OCI-LY1 (cell line): ENCODE measurements at regions not wholly inside any gene's neighbourhood (a gene's known extent, or its start where the extent isn't known, plus 50 kb on each side); places are given as distances from the start of the nearest gene placed in this dataset.

ENCODE experiments used
- H2AFZ ChIP-seq: fragments of 200-600 bp; sonication (generic), shearing (Covaris generic); 2 replicates; pipeline ENCODE4 v1.6.0; 2014; ENCODE audit warnings: antibody characterized with exemption, mild to moderate bottlenecking, low read length
- H3F3A ChIP-seq: fragments of 200-600 bp; sonication (generic), shearing (Covaris generic); 2 replicates; pipeline ENCODE4 v1.6.0; 2014; ENCODE audit warnings: mild to moderate bottlenecking, antibody characterized with exemption, low read length, moderate library complexity; ENCODE audit not compliant: insufficient read depth
- H3K27ac ChIP-seq: fragments of 200-600 bp; sonication (generic); 2 replicates; pipeline ENCODE4 v1.5.1; 2014; ENCODE audit warnings: low read length, mixed run types, mild to moderate bottlenecking, low read depth; ENCODE audit not compliant: poor library complexity, severe bottlenecking
- H3K27me3 ChIP-seq: fragments of 200-600 bp; sonication (generic); 2 replicates; pipeline ENCODE4 v1.6.0; 2014; ENCODE audit warnings: antibody characterized with exemption, mild to moderate bottlenecking, low read length, moderate library complexity; ENCODE audit not compliant: insufficient read depth
- H3K36me3 ChIP-seq: fragments of 200-600 bp; sonication (generic); 2 replicates; pipeline ENCODE4 v1.6.1; 2014; ENCODE audit warnings: mild to moderate bottlenecking, antibody characterized with exemption, low read length, moderate library complexity, mixed read lengths; ENCODE audit not compliant: insufficient read depth
- H3K4me1 ChIP-seq: fragments of 200-600 bp; sonication (generic); 2 replicates; pipeline ENCODE4 v1.5.1; 2014; ENCODE audit warnings: mild to moderate bottlenecking, low read length, moderate library complexity; ENCODE audit not compliant: insufficient read depth, severe bottlenecking
- H3K4me2 ChIP-seq: fragments of 200-600 bp; sonication (generic), shearing (Covaris generic); 2 replicates; pipeline ENCODE4 v1.6.1; 2014; ENCODE audit warnings: low read length
- H3K4me3 ChIP-seq: fragments of 200-600 bp; sonication (generic); 2 replicates; pipeline ENCODE4 v1.5.1; 2014; ENCODE audit warnings: low read length, low read depth, mild to moderate bottlenecking, mixed read lengths; ENCODE audit not compliant: poor library complexity, severe bottlenecking
- H3K79me2 ChIP-seq: fragments of 200-600 bp; shearing (Covaris generic); 2 replicates; pipeline ENCODE4 v1.6.1; 2016; ENCODE audit warnings: mixed run types, low read length, mixed read lengths; ENCODE audit not compliant: insufficient read depth
- H3K9ac ChIP-seq: fragments of 200-600 bp; sonication (generic), shearing (Covaris generic); 2 replicates; pipeline ENCODE4 v1.6.1; 2014; ENCODE audit warnings: mild to moderate bottlenecking, low read length, mixed read lengths
- H3K9me2 ChIP-seq: fragments of 200-600 bp; sonication (generic), shearing (Covaris generic); 2 replicates; pipeline ENCODE4 v1.6.1; 2014; ENCODE audit warnings: low read depth, mild to moderate bottlenecking, low read length, mixed read lengths
- H3K9me3 ChIP-seq: fragments of 200-600 bp; shearing (Covaris generic); 2 replicates; pipeline ENCODE4 v1.6.1; 2014; ENCODE audit warnings: low read length, mixed read lengths
- H4K20me1 ChIP-seq: fragments of 200-600 bp; sonication (generic), shearing (Covaris generic); 2 replicates; pipeline ENCODE4 v1.6.0; 2016; ENCODE audit warnings: mild to moderate bottlenecking, low read length; ENCODE audit not compliant: insufficient read depth
- EZH2 ChIP-seq: fragments of 200-600 bp; sonication (generic), shearing (Covaris generic); IDR thresholded peaks from 2 replicates; pipeline ENCODE4 v1.8.0; 2017; ENCODE audit warnings: borderline replicate concordance, mixed run types, mild to moderate bottlenecking, antibody characterized with exemption, low read length, moderate library complexity, mixed read lengths
- TF ChIP-seq, protein P1 (sequence below): fragments of 200-600 bp; sonication (generic), shearing (Covaris generic); IDR thresholded peaks from 2 replicates; pipeline ENCODE4 v1.5.1; 2017; ENCODE audit warnings: mild to moderate bottlenecking, antibody characterized with exemption, low read length, moderate library complexity, mixed read lengths

DNA sequence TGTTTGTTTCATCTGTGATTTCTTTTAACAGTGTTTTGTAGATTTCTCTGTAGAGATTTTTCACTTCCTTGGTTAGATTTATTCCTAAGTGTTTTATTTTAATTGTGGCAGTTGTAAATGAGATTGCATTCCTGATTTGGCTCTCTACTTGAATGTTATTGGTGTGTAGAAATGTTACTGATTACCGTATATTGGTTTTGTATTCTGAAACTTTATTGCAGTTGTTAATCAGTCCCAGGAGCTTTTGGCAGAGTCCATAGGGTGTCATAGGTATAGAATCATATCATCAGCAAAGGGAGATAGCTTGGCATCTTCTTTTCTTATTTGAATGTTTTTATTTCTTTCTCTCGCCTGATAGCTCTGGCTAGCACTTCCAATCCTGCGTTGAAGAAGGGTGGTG, 1386.7 kb downstream of the SLITRK5 start:
- Histone ChIP-seq H3K4me1 (no peaks in the 10 kb centered on the region), H3K9ac (no peak overlapping the region), H4K20me1 (no peaks in the 10 kb centered on the region), H3K36me3 (no peaks in the 10 kb centered on the region), H3K79me2 (no peaks in the 10 kb centered on the region), H3K4me2 (no peak overlapping the region), H2AFZ (no peak overlapping the region), H3F3A (no peaks in the 10 kb centered on the region), H3K9me3 (no peaks in the 10 kb centered on the region), H3K27me3 (no peaks in the 10 kb centered on the region), H3K27ac (no peak overlapping the region), H3K4me3 (no peak overlapping the region), H3K9me2 (no peaks in the 10 kb centered on the region)
- no peak for TF ChIP-seq EZH2
- TF ChIP-seq, protein P1, sequence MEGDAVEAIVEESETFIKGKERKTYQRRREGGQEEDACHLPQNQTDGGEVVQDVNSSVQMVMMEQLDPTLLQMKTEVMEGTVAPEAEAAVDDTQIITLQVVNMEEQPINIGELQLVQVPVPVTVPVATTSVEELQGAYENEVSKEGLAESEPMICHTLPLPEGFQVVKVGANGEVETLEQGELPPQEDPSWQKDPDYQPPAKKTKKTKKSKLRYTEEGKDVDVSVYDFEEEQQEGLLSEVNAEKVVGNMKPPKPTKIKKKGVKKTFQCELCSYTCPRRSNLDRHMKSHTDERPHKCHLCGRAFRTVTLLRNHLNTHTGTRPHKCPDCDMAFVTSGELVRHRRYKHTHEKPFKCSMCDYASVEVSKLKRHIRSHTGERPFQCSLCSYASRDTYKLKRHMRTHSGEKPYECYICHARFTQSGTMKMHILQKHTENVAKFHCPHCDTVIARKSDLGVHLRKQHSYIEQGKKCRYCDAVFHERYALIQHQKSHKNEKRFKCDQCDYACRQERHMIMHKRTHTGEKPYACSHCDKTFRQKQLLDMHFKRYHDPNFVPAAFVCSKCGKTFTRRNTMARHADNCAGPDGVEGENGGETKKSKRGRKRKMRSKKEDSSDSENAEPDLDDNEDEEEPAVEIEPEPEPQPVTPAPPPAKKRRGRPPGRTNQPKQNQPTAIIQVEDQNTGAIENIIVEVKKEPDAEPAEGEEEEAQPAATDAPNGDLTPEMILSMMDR, result no peak

DNA sequence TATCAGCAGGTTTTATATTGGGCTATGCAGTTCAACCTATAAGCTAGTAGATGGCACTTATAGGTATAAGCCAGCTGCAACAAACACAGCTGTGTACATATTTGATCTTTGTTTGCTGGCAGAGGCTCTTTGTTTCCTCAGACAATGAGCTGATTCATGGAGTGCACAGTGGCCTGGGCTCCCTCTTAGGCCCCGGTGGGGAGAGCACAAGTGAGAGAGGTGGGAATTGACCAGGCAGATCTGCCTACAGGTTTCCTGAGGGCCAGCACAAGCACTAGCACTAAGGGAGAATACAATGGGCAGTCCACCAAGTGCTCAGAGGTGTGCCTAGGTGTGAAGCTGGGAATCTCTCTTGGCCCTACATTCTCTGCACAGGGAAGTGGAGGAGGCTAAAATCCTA, 1390.7 kb downstream of the SLITRK5 start:
- Histone ChIP-seq H3K4me2 (no peak overlapping the region), H3K9me3 (no peaks in the 10 kb centered on the region), H3K9ac (no peak overlapping the region), H2AFZ (no peak overlapping the region), H3K9me2 (no peaks in the 10 kb centered on the region), H3K27ac (no peak overlapping the region), H3K27me3 (no peaks in the 10 kb centered on the region), H3K4me3 (no peak overlapping the region), H3K4me1 (no peaks in the 10 kb centered on the region), H3K79me2 (no peaks in the 10 kb centered on the region), H3F3A (no peaks in the 10 kb centered on the region), H4K20me1 (no peaks in the 10 kb centered on the region), H3K36me3 (no peaks in the 10 kb centered on the region)
- TF ChIP-seq, protein P1, result no peak
- no peak for TF ChIP-seq EZH2

DNA sequence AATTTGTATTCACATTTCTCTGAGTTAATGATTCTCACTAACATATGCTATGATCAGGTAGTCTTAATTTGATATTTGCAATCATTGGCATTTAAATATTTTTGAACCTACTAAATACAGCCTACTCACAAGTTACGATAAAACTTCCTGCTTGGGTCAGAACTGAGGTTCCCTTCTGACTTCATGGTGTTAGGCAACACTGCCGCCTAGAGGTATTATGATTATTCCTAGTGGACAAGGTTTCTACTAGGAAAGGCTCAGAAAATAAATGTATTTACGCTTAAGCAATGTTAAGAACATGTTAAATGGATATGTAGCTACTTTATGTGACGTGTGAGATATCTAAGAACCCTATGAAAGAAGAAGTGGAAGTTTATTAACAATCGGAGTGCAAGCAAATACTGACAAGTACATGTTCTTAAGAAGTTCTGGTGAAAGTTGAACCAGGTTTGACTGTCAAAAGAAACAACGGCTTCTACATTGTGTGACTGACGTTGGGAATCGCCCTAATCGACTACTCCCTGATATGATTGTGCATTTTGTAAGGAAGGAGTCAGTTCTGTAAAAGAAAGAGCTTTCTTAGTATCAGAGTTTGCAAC, 1395.8 kb downstream of the SLITRK5 start:
- Histone ChIP-seq H3F3A (no peaks in the 10 kb centered on the region), H3K27ac (no peak overlapping the region), H3K9ac (no peak overlapping the region), H3K36me3 (no peaks in the 10 kb centered on the region), H3K4me2 (no peak overlapping the region), H3K9me3 (no peaks in the 10 kb centered on the region), H3K4me3 (no peak overlapping the region), H3K79me2 (no peaks in the 10 kb centered on the region), H3K4me1 (no peaks in the 10 kb centered on the region), H3K9me2 (no peaks in the 10 kb centered on the region), H4K20me1 (no peaks in the 10 kb centered on the region), H3K27me3 (no peaks in the 10 kb centered on the region), H2AFZ (no peak overlapping the region)
- TF ChIP-seq, protein P1, result peak; percentile 72
- no peak for TF ChIP-seq EZH2
